Stromal cell of bone marrow (primary cell): ENCODE measurements at regions not wholly inside any gene's neighbourhood (a gene's known extent, or its start where the extent isn't known, plus 50 kb on each side); places are given as distances from the start of the nearest gene placed in this dataset.

ENCODE experiments used
- DNase-seq: peaks from one replicate; pipeline ENCODE4 v3.0.0-alpha.2; 2012; ENCODE audit warnings: low read depth

- DNase-seq: no peak
Observed at GRCh38 chr10:112047674-112048073, 135.9 kb downstream of the GPAM start.

GRCh38 chr10:112052166-112052565, 131.4 kb downstream of the GPAM start:
- DNase-seq: no peak

GRCh38 chr10:112053895-112054294, 129.7 kb downstream of the GPAM start:
- DNase-seq: no peak

GRCh38 chr10:112054516-112054915, 129.0 kb downstream of the GPAM start:
- DNase-seq: no peak

GRCh38 chr10:112057072-112057471, 126.5 kb downstream of the GPAM start:
- no peak for DNase-seq

GRCh38 chr10:112059220-112059619, 124.3 kb downstream of the GPAM start:
- DNase-seq: no peak

GRCh38 chr10:112071596-112072133, 111.9 kb downstream of the GPAM start:
- DNase-seq: no peak

GRCh38 chr10:112078003-112078402, 105.6 kb downstream of the GPAM start:
- no peak for DNase-seq

GRCh38 chr10:112080231-112080630, 103.3 kb downstream of the GPAM start:
- DNase-seq: no peak

- DNase-seq: no peak
Observed at GRCh38 chr10:112082120-112082519, 101.4 kb downstream of the GPAM start.

- no peak for DNase-seq
Observed at GRCh38 chr10:112083472-112083871, 100.1 kb downstream of the GPAM start.

GRCh38 chr10:112087953-112088456, 95.6 kb downstream of the GPAM start:
- no peak for DNase-seq

GRCh38 chr10:112091703-112092102, 91.9 kb downstream of the GPAM start:
- no peak for DNase-seq

- DNase-seq: no peak
Observed at GRCh38 chr10:112092519-112092918, 91.0 kb downstream of the GPAM start.

GRCh38 chr10:112094984-112095383, 88.6 kb downstream of the GPAM start:
- no peak for DNase-seq

- no peak for DNase-seq
Observed at GRCh38 chr10:112095731-112096130, 87.8 kb downstream of the GPAM start.

GRCh38 chr10:112098682-112099081, 84.9 kb downstream of the GPAM start:
- no peak for DNase-seq
